ENCODE measurements at regions not wholly inside any gene's neighbourhood (a gene's known extent, or its start where the extent isn't known, plus 50 kb on each side); places are given as distances from the start of the nearest gene placed in this dataset.

GRCh38 chr6:168773788-168774187 lies 332.8 kb downstream of the SMOC2 start:
- ATAC-seq: no peak
- peaks cover 0 to 14% of the 10 kb centered on the region in 2 donors for H3K27me3 ChIP-seq
- no peak for DNase-seq
- no peaks in the 10 kb centered on the region for H3K4me1 ChIP-seq
- H3K27ac ChIP-seq: no peak overlapping the region
- no peak for TF ChIP-seq CTCF (IDR thresholded peaks at IDR 0.05)
- intact Hi-C loops (cut with DNase I): no loop called here
- H3K9me3 ChIP-seq: peaks cover 0 to 40% of the 10 kb centered on the region in 2 donors
- no peaks in the 10 kb centered on the region for H3K36me3 ChIP-seq
- no peak overlapping the region for H3K4me3 ChIP-seq

- ATAC-seq (no peak), DNase-seq (no peak)
- Histone ChIP-seq H3K4me1 (no peaks in the 10 kb centered on the region), H3K36me3 (no peaks in the 10 kb centered on the region), H3K4me3 (no peak overlapping the region), H3K9me3 (peaks cover 0 to 12% of the 10 kb centered on the region in 2 donors), H3K27me3 (no peaks in the 10 kb centered on the region), H3K27ac (no peak overlapping the region)
- TF ChIP-seq CTCF (IDR thresholded peaks at IDR 0.05): no peak
- intact Hi-C loops (cut with DNase I): no loop called here
These were observed 324.8 kb downstream of the SMOC2 start for GRCh38 chr6:168765752-168766151.

GRCh38 chr6:168756009-168756634 lies 315.1 kb downstream of the SMOC2 start:
- Histone ChIP-seq H3K36me3 (no peaks in the 10 kb centered on the region), H3K4me3 (no peak overlapping the region), H3K9me3 (peaks cover 0 to 6% of the 10 kb centered on the region in 2 donors), H3K27me3 (peaks cover 0 to 8% of the 10 kb centered on the region in 2 donors), H3K27ac (no peak overlapping the region), H3K4me1 (no peaks in the 10 kb centered on the region)
- DNase-seq (no peak), ATAC-seq (no peak)
- TF ChIP-seq CTCF (IDR thresholded peaks at IDR 0.05): no peak
- intact Hi-C loops (cut with DNase I): no loop called here

GRCh38 chr6:168746643-168747042 lies 305.7 kb downstream of the SMOC2 start:
- Histone ChIP-seq H3K27ac (no peak overlapping the region), H3K4me3 (no peak overlapping the region), H3K4me1 (no peaks in the 10 kb centered on the region), H3K27me3 (peaks cover 0 to 21% of the 10 kb centered on the region in 2 donors), H3K9me3 (peaks cover 0 to 2% of the 10 kb centered on the region in 2 donors), H3K36me3 (no peaks in the 10 kb centered on the region)
- no peak for DNase-seq
- intact Hi-C loops (cut with DNase I): no loop called here
- ATAC-seq: no peak
- no peak for TF ChIP-seq CTCF (IDR thresholded peaks at IDR 0.05)

GRCh38 chr6:168746013-168746412 lies 305.0 kb downstream of the SMOC2 start:
- H3K4me3 ChIP-seq: no peak overlapping the region
- no peak overlapping the region for H3K27ac ChIP-seq
- peaks cover 0 to 27% of the 10 kb centered on the region in 2 donors for H3K27me3 ChIP-seq
- peaks cover 0 to 6% of the 10 kb centered on the region in 2 donors for H3K9me3 ChIP-seq
- DNase-seq (no peak), ATAC-seq (no peak)
- intact Hi-C loops (cut with DNase I): no loop called here
- no peak for TF ChIP-seq CTCF (IDR thresholded peaks at IDR 0.05)
- H3K4me1 ChIP-seq: no peaks in the 10 kb centered on the region
- no peaks in the 10 kb centered on the region for H3K36me3 ChIP-seq
